ENCODE measurements at regions not wholly inside any gene's neighbourhood (a gene's known extent, or its start where the extent isn't known, plus 50 kb on each side); places are given as distances from the start of the nearest gene placed in this dataset.

- TF ChIP-seq GATA3 (IDR thresholded peaks at IDR 0.05; ENCODE audit: low read depth, low read length) (no peak), GATA2 (IDR thresholded peaks at IDR 0.05; ENCODE audit: low read depth, low read length) (no peak)
Observed at GRCh38 chr5:67405755-67406154, 209.2 kb upstream of the CD180 start.
